NT2/D1 (cell line): ENCODE measurements at regions not wholly inside any gene's neighbourhood (a gene's known extent, or its start where the extent isn't known, plus 50 kb on each side); places are given as distances from the start of the nearest gene placed in this dataset.
A peak's percentile ranks its signal among the peaks of the same experiment; 100 is the strongest.

Experiments
- DNase-seq: peaks from one replicate; pipeline ENCODE4 v3.0.0-alpha.2; 2011; ENCODE audit warnings: low read depth, low spot score
- H3K27me3 ChIP-seq: 2 replicates; pipeline ENCODE4 v1.6.0; 2011; ENCODE audit warnings: mild to moderate bottlenecking; ENCODE audit not compliant: insufficient read length, insufficient read depth
- H3K36me3 ChIP-seq: 2 replicates; pipeline ENCODE4 v1.6.1; 2011; ENCODE audit warnings: mild to moderate bottlenecking, low read length, mixed read lengths; ENCODE audit not compliant: insufficient read depth, insufficient read length
- H3K4me1 ChIP-seq: 2 replicates; pipeline ENCODE4 v1.5.1; 2011; ENCODE audit not compliant: insufficient read depth, insufficient read length
- H3K4me3 ChIP-seq: 2 replicates; pipeline ENCODE4 v1.5.1; 2011; ENCODE audit warnings: low read depth; ENCODE audit not compliant: insufficient read length
- H3K9ac ChIP-seq: 2 replicates; pipeline ENCODE4 v1.6.0; 2011; ENCODE audit warnings: low read depth; ENCODE audit not compliant: insufficient read length
- H3K9me3 ChIP-seq: 2 replicates; pipeline ENCODE4 v1.5.1; 2011; ENCODE audit warnings: mild to moderate bottlenecking, low read length; ENCODE audit not compliant: insufficient read depth
- SUZ12 ChIP-seq: IDR thresholded peaks from 2 replicates; pipeline ENCODE4 v1.6.1; 2011; ENCODE audit not compliant: insufficient read length, insufficient read depth; ENCODE audit errors: extremely low read depth
- YY1 ChIP-seq: IDR thresholded peaks from 2 replicates; pipeline ENCODE4 v1.6.1; 2011; ENCODE audit not compliant: insufficient read length, insufficient read depth
- ZNF274 ChIP-seq: IDR thresholded peaks from 2 replicates; pipeline ENCODE4 v1.6.1; 2011; ENCODE audit warnings: mild to moderate bottlenecking, low read depth, low read length

DNA sequence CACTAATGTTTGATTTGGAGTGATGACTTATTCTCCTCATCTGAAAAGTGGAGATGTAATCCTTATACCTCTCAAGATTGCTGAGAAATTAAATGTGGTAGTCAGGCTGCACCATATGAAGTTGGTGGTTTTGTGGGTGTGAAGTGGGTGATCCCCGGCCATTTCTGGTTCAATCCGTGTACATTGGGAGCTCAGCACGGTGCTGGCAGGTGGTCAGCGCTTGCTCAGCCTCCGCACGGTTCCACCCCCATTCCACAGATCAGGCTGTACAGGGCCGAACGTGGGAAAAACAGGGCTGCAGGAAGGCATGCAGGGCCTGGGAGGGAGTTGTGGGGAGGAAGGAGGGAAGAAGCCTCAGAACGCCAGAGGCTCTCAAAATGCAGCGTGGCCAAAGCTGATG is 198.3 kb downstream of the INO80D start:
- Histone ChIP-seq H3K36me3 (no peaks in the 10 kb centered on the region), H3K4me3 (no peak overlapping the region), H3K27me3 (no peaks in the 10 kb centered on the region), H3K9ac (no peak overlapping the region), H3K4me1 (no peaks in the 10 kb centered on the region), H3K9me3 (peaks cover 8% of the 10 kb centered on the region; the same call in 1 of the 2 replicates)
- TF ChIP-seq ZNF274 (no peak), SUZ12 (no peak), YY1 (no peak)
- DNase-seq, result no peak

DNA sequence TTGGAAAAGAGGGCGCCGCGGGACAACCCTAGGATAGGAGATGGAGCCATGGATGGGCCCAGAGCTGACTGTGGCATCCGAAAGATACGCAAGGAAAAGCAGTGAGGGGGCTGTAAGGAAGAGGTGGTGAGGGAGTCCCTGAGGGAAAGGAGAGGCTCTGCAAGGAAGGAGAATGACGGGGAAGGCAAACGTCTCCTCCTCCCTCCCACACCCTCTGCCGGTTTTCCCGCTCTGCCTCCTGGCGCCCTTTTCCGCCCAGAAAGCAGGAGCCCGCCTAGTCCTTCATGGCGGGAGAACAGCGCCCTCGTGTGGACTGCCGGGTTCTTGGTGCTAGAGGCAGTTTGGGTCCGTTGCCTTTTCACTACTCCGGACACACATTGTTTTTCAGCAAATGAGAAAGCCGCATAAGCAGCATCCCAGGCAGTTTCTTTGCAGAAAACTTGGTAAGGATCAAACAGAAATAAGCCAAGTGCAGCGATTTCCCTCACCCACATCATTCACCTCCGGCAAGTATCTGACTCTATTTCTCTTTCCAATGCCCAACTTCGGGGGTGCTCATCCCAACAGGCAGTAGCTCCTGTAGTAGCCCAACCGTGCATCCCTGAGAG is 200.4 kb downstream of the INO80D start:
- H3K36me3 ChIP-seq, result no peaks in the 10 kb centered on the region
- no peak for TF ChIP-seq ZNF274
- no peak for TF ChIP-seq SUZ12
- TF ChIP-seq YY1, result no peak
- no peaks in the 10 kb centered on the region for H3K4me1 ChIP-seq
- peaks cover 8% of the 10 kb centered on the region; the same call in 1 of the 2 replicates for H3K9me3 ChIP-seq
- H3K9ac ChIP-seq, result no peak overlapping the region
- H3K4me3 ChIP-seq, result no peak overlapping the region
- peak; percentile 81 for DNase-seq
- no peaks in the 10 kb centered on the region for H3K27me3 ChIP-seq

DNA sequence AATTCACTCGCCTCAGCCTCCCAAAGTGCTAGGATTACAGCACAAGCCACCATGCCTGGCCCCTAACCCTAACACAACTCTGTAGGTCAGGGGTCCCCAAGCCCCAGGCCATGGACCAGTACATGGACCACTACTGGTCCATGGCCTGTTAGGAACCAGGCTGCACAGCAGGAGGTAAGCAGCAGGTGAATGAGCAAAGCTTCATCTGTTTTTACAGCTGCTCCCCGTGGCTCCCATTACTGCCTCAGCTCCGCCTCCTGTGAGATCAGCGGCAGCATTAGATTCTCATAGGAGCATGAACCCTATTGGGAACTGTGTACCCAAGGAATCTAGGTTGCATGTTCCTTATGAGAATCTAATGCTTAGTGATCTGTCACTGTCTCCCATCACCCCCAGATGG is 201.7 kb downstream of the NRP2 start:
- H3K9ac ChIP-seq, result no peak overlapping the region
- H3K4me3 ChIP-seq, result no peak overlapping the region
- H3K9me3 ChIP-seq, result peaks cover 8% of the 10 kb centered on the region; the same call in 1 of the 2 replicates
- TF ChIP-seq SUZ12 (no peak), ZNF274 (no peak), YY1 (no peak)
- H3K36me3 ChIP-seq, result no peaks in the 10 kb centered on the region
- H3K4me1 ChIP-seq, result no peaks in the 10 kb centered on the region
- DNase-seq, result no peak
- H3K27me3 ChIP-seq, result no peaks in the 10 kb centered on the region

DNA sequence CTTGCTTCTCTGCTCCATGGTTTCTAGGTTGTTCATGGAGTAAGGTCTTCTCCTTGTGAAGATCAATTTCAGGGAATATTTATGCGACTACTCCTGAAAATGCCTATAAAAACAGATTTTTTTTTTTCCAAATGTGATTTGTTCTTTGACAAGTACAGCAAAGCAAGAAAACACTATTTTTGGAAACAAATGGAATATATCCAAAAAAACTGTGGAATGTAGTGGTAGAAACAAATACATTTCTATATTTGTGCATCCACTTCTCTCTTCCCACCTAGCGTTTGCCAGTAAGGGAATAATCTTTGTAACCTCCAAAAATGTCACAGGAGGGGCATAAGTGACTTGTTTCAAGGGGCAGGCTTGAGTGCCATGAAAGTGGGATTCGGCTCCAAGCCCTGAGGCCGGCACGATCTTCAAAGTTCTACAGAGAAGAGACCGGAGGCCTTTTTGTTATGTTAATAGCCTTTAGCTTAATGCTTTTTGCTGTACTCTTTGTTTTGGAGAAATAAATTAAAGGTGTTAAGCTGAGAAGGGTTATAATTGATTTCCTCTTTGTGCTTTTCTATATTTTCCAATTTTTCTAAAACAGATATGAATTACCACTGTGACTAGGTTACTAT is 200.6 kb downstream of the NRP2 start:
- no peak for TF ChIP-seq ZNF274
- TF ChIP-seq SUZ12, result no peak
- no peak for TF ChIP-seq YY1
- Histone ChIP-seq H3K4me3 (no peak overlapping the region), H3K9ac (no peak overlapping the region), H3K9me3 (peaks cover 8% of the 10 kb centered on the region; the same call in 1 of the 2 replicates), H3K4me1 (no peaks in the 10 kb centered on the region), H3K36me3 (no peaks in the 10 kb centered on the region), H3K27me3 (no peaks in the 10 kb centered on the region)
- DNase-seq, result peak; percentile 54

DNA sequence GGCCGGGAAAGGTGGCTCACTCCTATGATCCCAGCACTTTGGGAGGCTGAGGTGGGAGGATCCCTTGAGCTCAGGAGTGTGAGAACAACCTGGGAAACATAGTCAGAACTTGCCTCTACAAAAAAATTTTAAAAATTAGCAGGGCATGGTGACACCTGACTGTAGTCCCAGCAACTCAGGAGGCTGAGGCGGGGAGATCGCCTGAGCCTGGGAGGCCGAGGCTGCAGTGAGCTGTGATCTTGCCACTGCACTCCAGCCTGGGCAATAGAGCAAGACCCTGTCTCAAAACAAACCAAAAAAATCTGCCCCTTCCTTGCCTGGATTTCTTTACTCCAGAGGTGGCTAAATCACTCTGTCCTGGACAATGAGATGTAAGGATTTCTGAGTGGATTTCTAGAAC is 197.7 kb downstream of the NRP2 start:
- DNase-seq, result no peak
- no peak overlapping the region for H3K4me3 ChIP-seq
- H3K27me3 ChIP-seq, result no peaks in the 10 kb centered on the region
- H3K36me3 ChIP-seq, result no peaks in the 10 kb centered on the region
- peaks cover 3% of the 10 kb centered on the region; the same call in 1 of the 2 replicates for H3K9me3 ChIP-seq
- no peak overlapping the region for H3K9ac ChIP-seq
- no peaks in the 10 kb centered on the region for H3K4me1 ChIP-seq
- no peak for TF ChIP-seq SUZ12
- TF ChIP-seq YY1, result no peak
- no peak for TF ChIP-seq ZNF274

DNA sequence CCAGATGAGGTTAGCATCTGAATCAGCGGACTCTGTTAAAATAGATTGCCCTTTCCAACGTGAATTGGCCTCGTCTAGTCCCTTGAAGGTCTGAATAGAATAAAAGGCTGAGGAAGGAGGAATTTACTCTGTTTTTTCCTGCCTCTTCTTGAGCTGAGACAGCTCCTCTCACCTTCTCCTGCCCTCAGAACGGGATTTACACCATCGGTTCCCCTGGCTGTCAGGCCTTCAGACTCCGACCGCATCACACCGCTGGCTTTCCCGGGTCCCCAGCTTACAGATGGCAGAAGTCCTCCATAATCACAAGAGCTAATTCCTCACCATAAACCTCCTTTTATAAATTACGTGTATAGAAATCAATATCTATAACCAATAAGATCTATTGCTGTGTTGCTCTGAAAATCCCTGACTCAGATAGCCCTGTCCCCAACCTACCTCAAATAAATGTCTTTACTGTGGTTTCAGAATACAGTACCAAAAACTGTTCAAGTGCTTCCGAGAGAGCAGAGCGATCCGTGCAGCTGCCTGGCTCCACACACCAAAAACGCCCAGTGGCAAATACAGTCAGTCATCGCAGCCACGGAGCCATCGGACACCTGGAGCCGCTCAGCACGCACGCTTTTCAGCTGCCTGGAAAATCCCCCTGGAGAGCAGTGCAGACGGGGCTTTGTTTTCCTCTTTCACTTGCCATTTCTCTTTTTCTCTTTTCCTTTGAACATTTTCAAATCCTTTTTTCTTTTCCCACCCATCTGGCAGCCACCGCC is 196.9 kb downstream of the NRP2 start:
- DNase-seq, result no peak

DNA sequence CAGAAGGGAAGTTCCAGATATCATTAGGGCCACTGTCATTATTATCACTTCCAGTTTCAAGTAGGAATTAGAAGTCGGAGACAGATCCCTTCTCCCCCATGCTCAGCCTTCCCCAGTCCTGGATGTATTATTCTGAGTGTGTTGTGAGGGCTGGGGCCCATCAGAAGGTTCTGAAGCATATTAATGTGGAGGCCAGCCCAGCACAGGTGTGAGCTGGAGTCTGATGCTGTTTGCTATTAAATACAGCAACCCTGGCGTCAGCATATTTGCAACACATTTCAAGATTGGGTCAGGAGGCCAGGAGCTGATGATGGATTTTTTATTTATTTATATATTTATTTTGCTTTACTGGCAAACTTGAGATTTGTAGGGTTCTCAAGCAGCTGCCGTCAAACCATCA is 195.2 kb downstream of the NRP2 start:
- Histone ChIP-seq H3K9me3 (peaks cover 9% of the 10 kb centered on the region; the same call in 1 of the 2 replicates), H3K27me3 (no peaks in the 10 kb centered on the region), H3K9ac (no peak overlapping the region), H3K36me3 (no peaks in the 10 kb centered on the region), H3K4me3 (no peak overlapping the region), H3K4me1 (no peaks in the 10 kb centered on the region)
- no peak for DNase-seq
- TF ChIP-seq SUZ12 (no peak), ZNF274 (no peak), YY1 (no peak)

More for the DNA sequence above, 196.9 kb downstream of the NRP2 start:
- TF ChIP-seq ZNF274 (no peak), YY1 (no peak), SUZ12 (no peak)
- H3K9ac ChIP-seq, result no peak overlapping the region
- H3K27me3 ChIP-seq, result no peaks in the 10 kb centered on the region
- no peaks in the 10 kb centered on the region for H3K4me1 ChIP-seq
- H3K4me3 ChIP-seq, result no peak overlapping the region
- no peaks in the 10 kb centered on the region for H3K36me3 ChIP-seq
- peaks cover 5% of the 10 kb centered on the region; the same call in 1 of the 2 replicates for H3K9me3 ChIP-seq
